ENCODE measurements at regions not wholly inside any gene's neighbourhood (a gene's known extent, or its start where the extent isn't known, plus 50 kb on each side); places are given as distances from the start of the nearest gene placed in this dataset.

- H3K27me3 ChIP-seq (ENCODE audit: insufficient read depth, low read length), result no peaks in the 10 kb centered on the region
- no peak overlapping the region for H3K4me2 ChIP-seq (ENCODE audit: insufficient read depth, low read length)
- DNase-seq (ENCODE audit: insufficient read length, low spot score, missing footprints), result no peak
Observed at GRCh38 chr11:30133281-30133680, 97.5 kb upstream of the FSHB start.

GRCh38 chr11:30143098-30143705 is 87.6 kb upstream of the FSHB start:
- Histone ChIP-seq H3K27ac (ENCODE audit: low read depth, low read length) (no peak overlapping the region), H3K9me3 (ENCODE audit: low read depth, low read length) (no peaks in the 10 kb centered on the region), H3K79me2 (ENCODE audit: insufficient read depth, low read length) (no peaks in the 10 kb centered on the region), H2AFZ (ENCODE audit: low read length) (no peak overlapping the region), H3K27me3 (ENCODE audit: insufficient read depth, low read length) (no peaks in the 10 kb centered on the region), H3K4me1 (ENCODE audit: insufficient read depth, low read length) (no peaks in the 10 kb centered on the region), H3K36me3 (ENCODE audit: insufficient read depth, low read length) (no peaks in the 10 kb centered on the region), H3K4me2 (ENCODE audit: insufficient read depth, low read length) (no peak overlapping the region), H3K4me3 (ENCODE audit: insufficient read depth, low read length) (no peak overlapping the region), H4K20me1 (ENCODE audit: insufficient read depth, low read length) (no peaks in the 10 kb centered on the region)
- DNase-seq (ENCODE audit: insufficient read length, low spot score, missing footprints), result no peak
- peak; percentile 66 for TF ChIP-seq CTCF (IDR thresholded peaks at IDR 0.05; ENCODE audit: extremely low read depth, low read depth, low read length)

More at GRCh38 chr11:30133281-30133680, 97.5 kb upstream of the FSHB start:
- H3K9me3 ChIP-seq (ENCODE audit: low read depth, low read length), result no peaks in the 10 kb centered on the region
- no peak overlapping the region for H3K27ac ChIP-seq (ENCODE audit: low read depth, low read length)
- no peaks in the 10 kb centered on the region for H3K4me1 ChIP-seq (ENCODE audit: insufficient read depth, low read length)
- H3K4me3 ChIP-seq (ENCODE audit: insufficient read depth, low read length), result no peak overlapping the region
- no peaks in the 10 kb centered on the region for H3K79me2 ChIP-seq (ENCODE audit: insufficient read depth, low read length)
- no peak overlapping the region for H2AFZ ChIP-seq (ENCODE audit: low read length)
- TF ChIP-seq CTCF (IDR thresholded peaks at IDR 0.05; ENCODE audit: extremely low read depth, low read depth, low read length), result no peak
- H3K36me3 ChIP-seq (ENCODE audit: insufficient read depth, low read length), result no peaks in the 10 kb centered on the region
- no peaks in the 10 kb centered on the region for H4K20me1 ChIP-seq (ENCODE audit: insufficient read depth, low read length)

GRCh38 chr11:30147293-30147692 is 83.5 kb upstream of the FSHB start:
- H3K4me3 ChIP-seq (ENCODE audit: insufficient read depth, low read length), result no peak overlapping the region
- no peak overlapping the region for H3K27ac ChIP-seq (ENCODE audit: low read depth, low read length)
- no peaks in the 10 kb centered on the region for H3K9me3 ChIP-seq (ENCODE audit: low read depth, low read length)
- no peaks in the 10 kb centered on the region for H4K20me1 ChIP-seq (ENCODE audit: insufficient read depth, low read length)
- DNase-seq (ENCODE audit: insufficient read length, low spot score, missing footprints), result no peak
- no peak overlapping the region for H2AFZ ChIP-seq (ENCODE audit: low read length)
- H3K27me3 ChIP-seq (ENCODE audit: insufficient read depth, low read length), result no peaks in the 10 kb centered on the region
- H3K79me2 ChIP-seq (ENCODE audit: insufficient read depth, low read length), result no peaks in the 10 kb centered on the region
- no peak for TF ChIP-seq CTCF (IDR thresholded peaks at IDR 0.05; ENCODE audit: extremely low read depth, low read depth, low read length)
- no peak overlapping the region for H3K4me2 ChIP-seq (ENCODE audit: insufficient read depth, low read length)
- H3K4me1 ChIP-seq (ENCODE audit: insufficient read depth, low read length), result no peaks in the 10 kb centered on the region
- no peaks in the 10 kb centered on the region for H3K36me3 ChIP-seq (ENCODE audit: insufficient read depth, low read length)

GRCh38 chr11:30149998-30150397 is 80.8 kb upstream of the FSHB start:
- no peak overlapping the region for H3K4me2 ChIP-seq (ENCODE audit: insufficient read depth, low read length)
- TF ChIP-seq CTCF (IDR thresholded peaks at IDR 0.05; ENCODE audit: extremely low read depth, low read depth, low read length), result no peak
- no peak overlapping the region for H3K27ac ChIP-seq (ENCODE audit: low read depth, low read length)
- no peaks in the 10 kb centered on the region for H3K4me1 ChIP-seq (ENCODE audit: insufficient read depth, low read length)
- peak; percentile 9 for DNase-seq (ENCODE audit: insufficient read length, low spot score, missing footprints)
- no peaks in the 10 kb centered on the region for H3K9me3 ChIP-seq (ENCODE audit: low read depth, low read length)
- H2AFZ ChIP-seq (ENCODE audit: low read length), result no peak overlapping the region
- H4K20me1 ChIP-seq (ENCODE audit: insufficient read depth, low read length), result no peaks in the 10 kb centered on the region
- H3K4me3 ChIP-seq (ENCODE audit: insufficient read depth, low read length), result no peak overlapping the region
- H3K36me3 ChIP-seq (ENCODE audit: insufficient read depth, low read length), result no peaks in the 10 kb centered on the region
- no peaks in the 10 kb centered on the region for H3K79me2 ChIP-seq (ENCODE audit: insufficient read depth, low read length)
- no peaks in the 10 kb centered on the region for H3K27me3 ChIP-seq (ENCODE audit: insufficient read depth, low read length)

Data from osteoblast (primary cell).